ENCODE measurements at regions not wholly inside any gene's neighbourhood (a gene's known extent, or its start where the extent isn't known, plus 50 kb on each side); places are given as distances from the start of the nearest gene placed in this dataset.

GRCh38 chr9:12989669-12990068 lies 214.8 kb downstream of the LURAP1L start:
- Histone ChIP-seq H3K9me3 (no peaks in the 10 kb centered on the region), H3K4me3 (ENCODE audit: low read depth in 2 of 2, low read length in 1 of 2) (no peak overlapping the region), H2AFZ (ENCODE audit: low read depth) (no peak overlapping the region), H3K4me2 (no peak overlapping the region), H3K4me1 (ENCODE audit: control insufficient read depth in 1 of 2, insufficient read depth in 2 of 2, low read depth in 1 of 2, low read length in 1 of 2) (no peaks in the 10 kb centered on the region; a peak in 1 of 4 replicates), H3K27ac (ENCODE audit: low read depth in 2 of 2, low read length in 1 of 2) (no peak overlapping the region), H3K79me2 (ENCODE audit: insufficient read depth) (no peaks in the 10 kb centered on the region), H4K20me1 (ENCODE audit: insufficient read depth) (no peaks in the 10 kb centered on the region), H3K9ac (no peak overlapping the region), H3K36me3 (replicated peaks in 1 of 2; ENCODE audit: control insufficient read depth in 1 of 2, insufficient read depth in 2 of 2, low read length in 1 of 2) (no peaks in the 10 kb centered on the region), H3K9me2 (no peaks in the 10 kb centered on the region), H3F3A (replicated peaks; ENCODE audit: insufficient read depth) (no peaks in the 10 kb centered on the region), H3K27me3 (ENCODE audit: insufficient read depth) (no peaks in the 10 kb centered on the region)
- CTCF ChIA-PET: interaction anchor here (0.7 to 0.8 kb wide), 2 partner anchors 13 to 141 kb away, joined by 3 read pairs; no protein-coding TSS in a partner anchor
- POLR2A ChIA-PET: no interaction called here
- TF ChIP-seq TEAD4 (IDR thresholded peaks at IDR 0.05; ENCODE audit: borderline replicate concordance, insufficient read depth): no peak
- no peak for TF ChIP-seq MAX (IDR thresholded peaks at IDR 0.05; ENCODE audit: low read depth)
- no peak for TF ChIP-seq CHD2 (IDR thresholded peaks at IDR 0.05; ENCODE audit: low read length, partially characterized antibody)
- TF ChIP-seq GABPA (IDR thresholded peaks at IDR 0.05; ENCODE audit: low read depth): no peak
- TF ChIP-seq RCOR1 (IDR thresholded peaks at IDR 0.05; ENCODE audit: low read length): no peak
- no peak for TF ChIP-seq USF1 (IDR thresholded peaks at IDR 0.05; ENCODE audit: borderline replicate concordance, low read depth)
- TF ChIP-seq FOXM1 (IDR thresholded peaks at IDR 0.05; ENCODE audit: low read depth): no peak
- no peak for TF ChIP-seq RXRA (IDR thresholded peaks at IDR 0.05; ENCODE audit: borderline replicate concordance, low read depth)
- no peak for TF ChIP-seq YY1 (IDR thresholded peaks at IDR 0.05; ENCODE audit: low read depth)
- no peak for TF ChIP-seq IRF3 (IDR thresholded peaks at IDR 0.05; ENCODE audit: low read depth, low read length)
- TF ChIP-seq SIN3A (IDR thresholded peaks at IDR 0.05; ENCODE audit: borderline replicate concordance, low read depth, low read length): no peak
- no peak for TF ChIP-seq NRF1 (IDR thresholded peaks at IDR 0.05; ENCODE audit: low read depth, low read length)
- TF ChIP-seq JUND (IDR thresholded peaks at IDR 0.05): no peak
- no peak for TF ChIP-seq FOSL2 (IDR thresholded peaks at IDR 0.05; ENCODE audit: borderline replicate concordance, low read depth)
- TF ChIP-seq TAF1 (IDR thresholded peaks at IDR 0.05; ENCODE audit: borderline replicate concordance, low read depth, low read length): no peak
- TF ChIP-seq REST (IDR thresholded peaks at IDR 0.05; ENCODE audit: low read depth, low read length): no peak
- DNase-seq: no peak
